Femur (tissue), 1 donor: ENCODE measurements at regions not wholly inside any gene's neighbourhood (a gene's known extent, or its start where the extent isn't known, plus 50 kb on each side); places are given as distances from the start of the nearest gene placed in this dataset.
A peak's percentile ranks its signal among the peaks of the same experiment; 100 is the strongest.
"Not testable (repeated sequence)": the region's sequence is repeated elsewhere in the genome, so short reads cannot be mapped to it uniquely, and the experiment has no call there.

Experiments
- DNase-seq: peaks from one replicate; pipeline ENCODE4 v3.0.0-alpha.2; 2017

DNA sequence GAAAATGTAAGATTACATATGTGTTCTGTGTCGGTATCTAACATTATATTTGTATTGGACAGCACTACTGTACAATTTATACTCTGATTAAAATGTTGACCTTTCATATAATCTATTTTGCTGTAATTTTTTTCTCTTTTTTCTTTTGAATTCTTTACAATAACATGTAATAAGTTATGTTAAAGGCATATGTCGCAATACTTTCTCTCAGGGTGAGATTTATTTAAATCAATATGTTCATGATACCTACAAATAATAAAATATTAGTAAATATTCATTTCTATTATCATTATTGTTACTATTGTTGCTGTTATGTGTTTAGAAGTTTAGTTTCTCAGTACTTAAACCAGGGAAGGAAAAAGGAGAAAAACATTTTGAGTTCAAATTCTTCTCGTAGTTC is 807.4 kb downstream of the STIM2 start:
- no peak for DNase-seq

GRCh38 chr4:27678027-27678426 is 817.4 kb downstream of the STIM2 start:
- DNase-seq = no peak

GRCh38 chr4:27684610-27685011 is 824.0 kb downstream of the STIM2 start:
- peak; percentile 69 for DNase-seq

GRCh38 chr4:27685091-27685490 is 824.5 kb downstream of the STIM2 start:
- no peak for DNase-seq

GRCh38 chr4:27685947-27686346 is 825.3 kb downstream of the STIM2 start:
- DNase-seq = no peak

GRCh38 chr4:27692158-27692557 is 831.5 kb downstream of the STIM2 start:
- DNase-seq = no peak

- DNase-seq = no peak
Observed at GRCh38 chr4:27692868-27693634, 832.4 kb downstream of the STIM2 start.

DNA sequence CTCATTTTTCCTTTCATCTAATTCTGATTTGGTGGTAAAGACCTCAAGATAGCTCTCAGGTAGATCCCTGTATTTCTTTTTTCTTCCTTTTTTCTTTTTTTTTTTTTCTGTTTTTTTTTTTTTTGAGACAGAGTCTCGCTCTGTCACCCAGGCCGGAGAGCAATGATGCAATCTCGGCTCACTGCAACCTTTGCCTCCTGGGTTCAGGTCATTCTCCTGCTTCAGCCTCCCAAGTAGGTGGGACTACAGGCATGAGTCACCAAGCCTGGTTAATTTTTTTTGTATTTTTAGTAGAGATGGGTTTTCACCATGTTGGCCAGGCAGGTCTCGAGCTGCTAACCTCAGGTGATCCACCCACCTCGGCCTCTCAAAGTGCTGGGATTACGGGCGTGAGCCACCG is 835.6 kb downstream of the STIM2 start:
- not testable (repeated sequence) for DNase-seq

DNA sequence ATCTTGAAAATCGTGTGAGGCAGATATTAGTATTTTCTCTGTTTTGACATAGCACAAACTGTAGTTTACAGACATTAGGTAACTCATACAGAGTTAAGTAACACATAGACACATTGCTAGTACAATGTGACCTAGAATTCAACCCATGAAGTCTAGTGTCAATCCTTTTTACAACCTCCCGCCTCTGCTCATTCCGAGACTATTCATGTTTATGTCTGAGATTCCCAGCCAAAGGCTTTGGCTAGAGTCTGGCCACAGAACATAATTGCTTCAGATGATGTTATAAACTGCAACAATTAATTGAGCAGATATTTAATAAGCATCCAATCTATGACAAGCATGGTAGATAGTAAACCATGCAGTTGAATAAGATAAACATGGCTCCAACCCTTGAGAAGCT is 841.0 kb downstream of the STIM2 start:
- DNase-seq = no peak

DNA sequence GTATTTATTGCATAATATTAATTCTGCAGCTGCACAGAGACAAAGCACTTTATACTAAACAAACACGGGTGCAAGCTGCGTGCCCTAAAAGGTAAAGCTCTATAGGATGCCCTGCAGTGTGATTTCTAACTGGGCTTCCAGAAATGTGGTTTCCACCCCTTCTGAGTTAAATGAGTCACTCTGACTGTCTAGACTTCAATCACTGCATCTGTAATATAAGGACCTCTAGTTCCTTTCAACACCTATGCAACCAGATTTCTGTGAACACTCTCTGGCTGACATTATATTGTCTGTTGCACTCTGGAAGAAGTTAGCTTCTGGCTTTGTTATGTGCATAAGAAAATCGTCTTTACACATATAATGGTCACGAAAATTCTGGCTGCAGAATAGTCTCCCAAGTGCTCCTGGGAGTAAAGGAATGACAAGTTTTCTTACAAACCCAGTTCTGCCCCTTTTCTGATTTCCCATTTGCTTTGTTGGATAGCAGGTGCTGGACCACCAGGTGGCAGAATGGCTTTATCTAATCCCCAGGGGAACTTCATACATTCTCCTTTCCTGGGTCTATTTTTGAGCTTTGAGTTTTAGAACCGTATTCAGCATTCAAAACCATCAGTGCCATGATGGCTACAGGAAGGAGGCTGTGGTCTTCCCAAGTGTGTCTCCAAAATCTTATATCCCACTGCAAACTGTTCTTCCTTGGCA is 842.2 kb downstream of the STIM2 start:
- no peak for DNase-seq

GRCh38 chr4:27703771-27704170 is 843.1 kb downstream of the STIM2 start:
- no peak for DNase-seq

DNA sequence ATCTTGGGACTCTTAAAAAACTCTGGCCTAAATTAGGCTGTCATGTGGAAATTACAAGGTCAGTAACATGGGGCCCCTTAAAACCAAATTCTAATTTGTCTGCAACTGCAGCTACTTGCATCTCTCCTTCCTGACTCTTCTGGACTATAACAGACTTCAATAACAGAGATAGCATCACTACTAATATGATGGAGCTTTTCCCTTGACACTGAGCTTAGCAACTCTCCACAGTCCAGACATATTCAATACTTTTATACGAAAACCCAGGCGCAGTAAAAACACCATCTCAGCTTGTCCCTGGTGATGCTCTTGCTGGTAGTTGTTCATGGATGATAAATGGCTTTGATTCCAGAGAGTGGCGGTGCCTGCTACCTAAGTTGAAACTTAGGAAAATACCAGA is 850.4 kb downstream of the STIM2 start:
- no peak for DNase-seq

DNA sequence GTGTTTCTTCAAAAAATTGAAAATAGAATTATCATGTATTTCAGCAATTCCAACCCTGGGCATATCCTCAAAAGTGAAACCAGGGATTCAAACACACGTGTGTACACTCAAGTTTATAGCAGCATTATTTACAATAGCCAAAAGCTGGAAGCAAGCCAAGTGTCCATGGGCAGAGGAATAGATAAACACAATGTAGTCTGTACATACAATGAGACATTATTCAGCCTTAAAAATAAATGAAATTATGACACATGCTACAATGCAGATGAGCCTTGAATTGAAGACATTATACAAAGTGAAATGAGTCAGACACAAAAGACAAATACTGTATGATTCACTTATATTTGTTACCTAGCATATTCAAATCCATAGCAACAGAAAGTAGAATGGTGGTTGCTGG is 853.4 kb downstream of the STIM2 start:
- no peak for DNase-seq

DNA sequence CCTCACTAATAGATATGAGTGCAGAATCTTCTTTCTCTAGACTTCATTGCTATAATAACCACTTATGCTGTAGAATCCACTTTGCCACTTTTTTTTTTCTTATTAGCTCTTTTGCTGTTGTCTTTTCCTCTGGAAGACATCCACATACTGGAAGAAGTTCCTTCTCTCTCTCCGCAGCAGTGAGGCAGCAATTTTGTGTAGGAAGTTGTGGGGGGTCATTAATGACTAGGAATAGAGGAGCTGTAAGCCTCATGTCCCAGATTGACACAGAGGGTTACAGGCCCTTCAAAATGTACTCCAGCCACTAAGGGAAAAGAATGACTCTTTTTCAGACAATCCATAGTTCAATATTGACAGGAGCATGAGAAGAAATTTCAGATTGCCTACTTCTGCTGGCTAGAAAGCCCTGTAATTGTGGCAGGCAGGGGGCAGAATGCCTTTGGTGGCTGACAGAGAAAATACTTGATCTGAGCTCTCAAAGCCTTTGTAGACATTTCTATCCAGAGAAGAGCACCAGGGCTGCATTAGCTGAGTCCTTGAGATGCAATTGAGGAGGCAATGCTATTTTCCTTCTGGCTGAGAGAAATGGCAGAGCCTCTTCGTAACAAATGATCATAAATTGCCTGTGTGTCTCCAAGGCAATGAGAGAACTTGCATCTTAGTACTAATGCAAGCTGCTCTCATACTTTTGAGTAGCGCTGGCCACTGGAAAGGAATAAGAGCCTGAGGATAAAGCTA is 856.2 kb downstream of the STIM2 start:
- no peak for DNase-seq

DNA sequence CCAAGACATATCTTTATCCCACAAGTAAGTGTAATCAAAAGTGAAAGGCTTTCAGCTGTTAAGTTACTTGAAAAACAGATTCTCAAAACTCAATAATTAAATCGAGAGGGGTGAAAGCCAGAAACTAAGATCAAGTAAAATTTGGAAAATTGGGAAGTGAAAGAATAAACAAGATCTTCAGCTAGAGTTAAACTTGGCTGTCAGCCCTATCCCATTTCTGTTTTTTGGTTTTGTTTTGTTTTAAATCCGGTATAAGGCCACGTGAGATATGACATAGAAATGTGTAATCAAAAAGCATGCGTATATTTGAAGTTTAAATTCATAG is 856.8 kb downstream of the STIM2 start:
- DNase-seq = no peak

- no peak for DNase-seq
Observed at GRCh38 chr4:27720010-27720766, 859.5 kb downstream of the STIM2 start.

GRCh38 chr4:27721193-27721592 is 860.6 kb downstream of the STIM2 start:
- DNase-seq = no peak

DNA sequence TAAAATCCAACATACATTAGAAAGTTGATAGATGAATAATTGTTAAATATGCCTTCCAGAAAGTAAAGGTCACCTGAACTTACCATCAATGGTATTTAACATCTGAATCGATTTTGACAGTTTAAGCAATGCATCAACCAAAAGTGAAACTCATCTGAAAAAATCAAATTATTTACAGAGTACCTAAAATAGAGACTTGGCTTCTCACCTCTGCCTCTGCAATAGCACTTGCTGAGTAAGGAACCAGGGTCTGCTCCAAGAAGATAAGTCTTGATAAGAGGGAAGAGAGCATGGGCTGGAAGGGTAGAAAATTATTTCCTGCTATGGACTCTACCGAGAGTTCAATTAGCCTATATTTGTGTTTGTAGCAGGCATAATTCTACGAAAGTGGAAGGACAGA is 868.3 kb downstream of the STIM2 start:
- DNase-seq = no peak

- DNase-seq = no peak
Observed at GRCh38 chr4:27742816-27743215, 882.2 kb downstream of the STIM2 start.

- no peak for DNase-seq
Observed at GRCh38 chr4:27759611-27760575, 899.3 kb downstream of the STIM2 start.

DNA sequence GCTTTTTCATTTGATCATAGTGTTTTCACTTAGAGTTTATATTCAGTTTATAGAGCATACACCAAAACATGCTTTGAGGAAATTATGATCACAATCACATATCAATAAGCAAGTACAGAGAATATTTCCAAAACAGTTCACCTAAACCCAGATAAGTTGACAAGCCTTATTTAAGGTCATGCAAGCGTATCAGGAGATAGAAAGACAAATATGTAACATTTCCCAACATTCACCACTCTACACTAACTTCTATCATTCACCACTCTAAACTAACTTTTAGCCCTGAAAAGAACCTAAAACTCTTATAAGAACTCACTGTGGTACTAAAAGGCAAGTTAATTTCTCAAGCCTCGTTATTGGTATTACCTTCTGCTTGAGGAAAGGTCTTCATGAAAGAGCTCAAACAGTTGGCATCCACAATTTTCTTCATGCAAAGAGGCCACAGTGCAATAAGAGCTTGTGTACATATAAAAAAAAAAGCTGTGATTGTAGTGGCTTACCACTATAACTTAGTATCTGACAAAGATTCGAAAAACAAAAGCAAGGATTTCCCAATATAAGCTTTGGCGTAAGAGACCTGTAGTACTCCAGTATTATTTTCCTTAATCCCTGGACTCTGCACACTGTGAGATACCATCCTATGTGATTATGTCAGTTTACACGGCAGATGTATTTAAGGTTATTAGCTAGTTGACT is 903.3 kb downstream of the STIM2 start:
- DNase-seq = no peak

GRCh38 chr4:27764526-27764837 is 903.8 kb downstream of the STIM2 start:
- no peak for DNase-seq
